NCI-H524 treated with DMSO at 0.1 percent for 48 hours (cell line): ENCODE measurements at regions not wholly inside any gene's neighbourhood (a gene's known extent, or its start where the extent isn't known, plus 50 kb on each side); places are given as distances from the start of the nearest gene placed in this dataset.

Experiments used
- DNase-seq: peaks from one replicate; lab custom pipeline; 2025; lab: John Stamatoyannopoulos, UW

DNA sequence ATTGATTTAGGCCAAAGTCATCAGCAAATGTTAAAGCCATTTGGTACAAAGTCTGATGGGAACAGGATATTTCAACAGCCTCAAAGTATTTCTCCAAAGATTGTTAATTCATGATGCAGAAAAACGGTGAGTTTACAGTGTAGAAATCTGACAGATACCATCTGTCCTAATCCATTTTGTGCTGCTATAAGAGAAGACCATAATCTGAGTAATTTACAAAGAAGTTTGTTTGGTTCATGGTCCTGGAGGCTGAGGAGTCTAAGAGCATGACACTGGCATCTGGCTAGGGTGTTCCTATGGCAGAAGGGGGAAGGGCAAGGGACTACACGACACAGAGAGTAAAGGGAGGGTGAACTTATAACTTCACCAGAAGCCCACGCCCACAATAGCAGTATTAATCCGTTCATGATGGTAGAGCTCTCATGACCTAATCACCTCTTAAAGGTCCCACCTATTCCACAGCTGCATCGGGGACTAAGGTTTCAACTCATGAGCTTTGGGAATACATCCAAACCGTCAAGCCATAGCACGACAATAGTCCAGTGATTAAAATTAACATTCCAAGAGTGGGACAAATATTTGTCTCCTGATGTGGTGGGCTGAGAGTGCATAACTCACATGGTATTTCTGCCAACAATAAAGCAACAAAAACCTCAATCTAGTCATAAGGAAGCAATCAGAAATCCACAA lies 298.6 kb upstream of the AKR1E2 start:
- DNase-seq: peak; percentile 1

DNA sequence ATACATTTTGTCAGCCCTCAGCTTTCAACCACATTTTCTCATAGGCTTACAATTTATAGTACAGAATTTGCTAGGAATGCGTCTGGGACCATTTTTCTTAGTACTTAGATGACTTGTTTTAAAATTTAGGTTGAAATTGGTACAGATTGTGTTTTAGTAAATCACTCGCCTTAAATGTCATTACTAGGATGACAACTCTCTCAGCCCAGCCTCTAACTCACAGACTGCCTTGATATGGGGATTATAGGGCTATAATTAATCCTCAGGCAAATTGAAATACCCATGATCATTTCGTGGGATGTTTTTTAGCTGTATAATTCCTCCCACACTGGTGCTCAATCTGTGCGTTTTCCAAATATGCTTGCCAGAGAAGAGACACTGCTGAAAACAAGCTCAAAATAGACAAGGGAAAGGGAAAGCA lies 299.7 kb upstream of the AKR1E2 start:
- no peak for DNase-seq

DNA sequence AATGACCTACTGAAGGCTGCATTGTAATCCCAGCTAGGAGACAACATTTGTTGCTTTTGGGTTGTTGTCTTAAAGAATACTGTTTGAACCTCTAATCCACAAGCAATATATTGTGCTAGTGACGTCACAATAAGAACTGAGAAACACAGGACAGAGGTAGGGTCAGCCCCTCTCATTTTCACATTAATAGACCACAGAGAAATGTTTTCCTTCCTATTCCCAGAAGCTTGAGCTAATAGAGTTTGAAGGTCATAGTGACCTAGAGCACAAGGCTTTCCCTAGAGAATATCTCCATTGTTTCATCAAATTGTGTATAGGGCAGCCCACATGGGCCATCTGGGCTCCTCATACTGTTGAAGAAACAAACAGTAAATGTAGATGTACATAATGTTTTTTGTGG lies 300.9 kb upstream of the AKR1E2 start:
- DNase-seq: no peak

DNA sequence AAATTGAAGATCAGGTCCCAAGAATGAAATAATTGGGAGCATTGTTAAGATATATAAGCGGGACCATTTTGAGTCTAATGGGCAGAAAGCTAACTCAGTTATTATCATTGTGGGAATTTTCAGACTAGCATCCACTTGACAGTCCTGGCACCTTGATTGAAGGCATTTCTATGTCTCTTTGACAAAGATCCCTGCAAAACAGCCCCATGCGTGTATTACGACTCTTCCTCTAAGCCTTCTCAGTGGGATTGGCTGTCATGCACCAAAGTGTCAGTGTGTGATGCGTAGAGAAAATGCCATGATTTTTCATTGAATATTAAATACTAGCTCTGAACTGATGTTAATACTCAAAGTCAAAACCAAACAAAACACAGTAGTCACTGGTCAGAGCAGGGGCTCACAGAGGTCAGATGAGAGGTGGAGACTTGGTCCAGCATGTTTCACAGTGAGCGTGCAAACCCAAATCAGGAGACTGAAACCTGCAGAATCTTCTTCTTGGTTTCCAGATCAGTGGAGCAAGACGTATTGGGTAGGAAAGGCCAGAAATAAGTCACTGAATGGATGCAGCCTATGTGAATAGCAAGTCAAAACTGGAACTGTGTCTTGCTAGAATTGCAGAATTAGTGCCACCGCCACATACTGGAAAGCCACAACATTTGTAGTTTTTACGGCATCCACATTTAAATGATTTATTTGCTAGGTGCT lies 303.6 kb upstream of the AKR1E2 start:
- DNase-seq: no peak

DNA sequence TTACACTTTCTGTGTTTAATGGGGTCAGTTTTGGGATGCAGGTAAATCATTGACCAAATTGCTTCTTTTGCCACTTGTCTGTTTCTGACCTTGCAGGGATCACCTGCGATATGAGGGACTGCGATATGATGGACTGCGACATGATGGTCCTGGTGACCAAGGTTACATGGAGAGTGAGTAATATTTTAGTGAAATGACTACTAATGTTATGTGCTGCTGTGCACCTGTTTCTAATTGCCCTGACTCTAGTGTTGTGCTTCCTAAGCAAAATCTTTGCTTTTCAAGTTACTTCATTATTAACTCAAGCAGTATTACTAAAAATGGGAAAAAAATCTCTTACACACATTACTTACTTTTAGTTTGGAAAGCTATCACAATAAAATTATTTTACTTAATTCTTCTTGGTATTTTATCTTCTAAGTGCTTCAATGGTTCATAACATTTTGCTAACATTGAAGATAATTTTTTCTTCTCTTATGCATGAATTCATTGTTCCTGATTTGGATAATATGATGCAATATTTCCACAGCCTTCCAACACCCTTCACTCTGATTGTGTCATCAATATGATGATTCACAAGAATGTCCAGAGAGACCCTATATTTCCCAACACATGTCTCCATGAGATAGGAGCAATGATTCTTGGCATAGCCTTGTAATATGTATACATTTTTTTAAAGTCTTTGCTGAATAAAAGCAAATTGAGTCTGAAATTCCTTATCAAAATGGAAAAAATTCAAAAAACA lies 306.2 kb upstream of the AKR1E2 start:
- DNase-seq: no peak

DNA sequence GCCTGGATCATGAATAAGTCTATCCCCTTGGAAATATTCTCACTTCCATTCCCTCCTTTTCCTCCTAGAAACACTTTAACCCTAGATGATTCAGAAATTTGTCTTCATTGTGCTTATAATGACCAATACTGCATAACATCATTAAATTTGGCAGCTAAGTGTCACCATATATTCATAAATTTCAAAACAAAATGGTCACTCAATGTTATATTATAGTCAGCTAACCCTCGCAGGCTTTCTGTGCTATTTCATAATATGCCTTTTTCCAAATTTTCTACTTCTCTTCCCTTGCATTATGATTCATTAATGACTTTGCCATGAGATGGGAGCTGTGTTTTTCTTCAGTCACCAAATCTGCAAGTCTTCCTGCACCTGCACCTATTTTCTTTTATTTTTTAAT lies 308.3 kb upstream of the AKR1E2 start:
- DNase-seq: no peak

DNA sequence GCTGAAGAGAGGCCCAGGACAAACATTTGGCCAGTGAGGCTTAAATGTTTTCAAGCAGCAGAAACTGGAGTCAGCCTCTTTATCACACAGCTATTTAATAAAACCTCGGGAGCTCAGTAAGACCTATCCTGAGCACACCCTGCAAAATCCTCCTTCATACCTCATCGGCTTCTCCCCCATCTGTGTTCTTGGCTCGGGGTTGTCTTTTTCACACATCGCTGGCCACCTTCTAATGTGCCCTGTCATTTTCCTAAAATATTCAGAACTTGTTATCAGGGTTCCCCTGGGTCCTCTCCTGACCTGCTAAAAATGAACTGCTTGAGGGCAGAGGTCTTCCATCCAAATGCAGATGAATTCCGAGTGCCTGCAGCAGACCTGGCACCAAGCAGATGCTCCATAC lies 310.3 kb upstream of the AKR1E2 start:
- DNase-seq: peak; percentile 2

DNA sequence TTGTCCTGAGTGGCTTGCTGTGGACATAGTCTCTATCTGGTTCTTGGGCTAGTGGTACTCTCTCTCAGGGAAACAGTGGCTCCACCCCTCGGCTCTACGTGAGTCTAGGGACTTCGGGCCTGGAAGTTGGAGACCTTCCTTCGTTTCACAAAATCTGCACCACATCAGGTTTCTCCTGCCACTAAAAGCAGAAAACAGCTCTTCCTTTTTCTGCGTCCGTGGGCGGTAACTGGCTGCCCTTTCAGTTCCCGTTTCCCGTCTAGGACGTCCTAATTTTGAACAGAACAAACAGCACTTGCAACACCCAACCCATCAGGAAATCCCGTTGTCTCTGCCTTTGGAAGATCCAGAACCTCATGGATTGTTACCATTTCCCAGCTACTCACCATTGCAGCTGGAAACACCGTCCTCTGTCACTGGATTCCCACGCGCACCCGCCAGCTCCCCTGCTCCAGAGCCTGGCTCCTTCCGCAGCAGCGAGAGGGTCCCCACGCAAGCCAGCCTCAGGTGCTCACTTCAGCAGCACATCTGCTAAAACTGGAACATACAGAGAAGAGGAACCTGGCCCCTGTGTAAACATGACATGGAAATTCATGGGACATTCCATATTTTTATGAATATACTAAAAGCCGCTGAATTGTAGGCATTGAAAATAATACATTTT lies 311.4 kb upstream of the AKR1E2 start:
- DNase-seq: no peak

DNA sequence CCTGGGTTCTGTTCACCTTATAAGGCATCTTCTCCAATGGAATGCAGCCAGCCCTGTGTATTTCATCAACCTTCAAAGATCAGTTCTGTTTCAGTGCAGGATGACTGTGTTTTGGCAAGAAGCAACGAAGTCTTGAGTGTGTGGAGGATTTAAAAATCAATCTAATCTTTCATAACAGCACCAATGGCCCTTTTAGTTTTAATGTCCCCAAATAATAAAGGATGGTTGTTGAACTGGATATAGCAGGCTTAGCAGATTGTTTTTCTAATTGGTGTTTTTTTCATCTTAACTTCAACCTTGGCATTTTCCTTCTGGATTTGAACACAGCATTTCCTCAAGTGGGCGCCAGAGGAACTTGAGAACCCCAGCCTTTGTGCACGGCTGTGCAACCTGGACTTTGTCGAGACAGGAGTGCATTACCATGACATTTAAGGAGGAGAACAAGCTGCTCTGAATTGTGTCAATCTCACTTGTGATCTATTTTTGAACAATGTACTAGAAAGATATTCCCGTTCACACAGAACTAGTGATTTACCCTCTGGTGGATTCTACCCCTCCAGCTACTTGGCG lies 313.3 kb upstream of the AKR1E2 start:
- no peak for DNase-seq

DNA sequence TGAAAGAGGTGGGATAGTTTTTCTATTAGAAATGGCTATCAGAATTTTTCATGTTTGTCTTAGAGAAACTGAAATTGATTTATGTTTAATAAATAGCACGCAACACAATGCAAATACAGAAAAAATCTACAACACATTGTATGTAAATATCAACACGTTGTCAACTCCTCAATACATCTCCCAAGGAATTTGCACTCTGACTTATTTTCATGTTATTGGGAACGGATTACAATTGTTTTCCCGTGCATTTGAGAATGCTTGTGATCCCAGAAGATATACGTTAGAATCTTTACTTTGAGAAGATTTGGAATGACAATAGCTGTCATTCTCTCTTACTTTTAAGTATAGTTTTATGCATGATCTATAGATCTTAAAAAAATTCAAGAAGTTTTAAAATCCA lies 313.8 kb upstream of the AKR1E2 start:
- DNase-seq: no peak

DNA sequence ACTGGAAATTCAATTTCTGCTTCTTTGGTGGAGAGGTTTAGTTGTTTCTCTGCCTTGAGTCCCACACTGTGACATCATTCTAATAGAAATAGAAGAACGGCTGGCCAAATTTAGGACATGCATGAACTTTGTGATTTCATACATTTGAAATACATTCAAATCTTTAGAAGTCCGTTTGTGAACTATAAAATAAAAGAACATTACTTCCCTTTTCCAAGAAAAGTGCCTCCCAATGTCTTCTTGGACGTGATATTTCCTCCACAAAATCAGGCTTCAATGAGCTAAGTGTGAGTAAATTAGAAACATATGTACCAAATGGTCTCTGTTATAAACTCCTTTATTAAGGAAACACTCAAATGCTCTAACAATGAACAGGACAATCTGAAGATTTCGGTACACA lies 314.5 kb upstream of the AKR1E2 start:
- DNase-seq: no peak

DNA sequence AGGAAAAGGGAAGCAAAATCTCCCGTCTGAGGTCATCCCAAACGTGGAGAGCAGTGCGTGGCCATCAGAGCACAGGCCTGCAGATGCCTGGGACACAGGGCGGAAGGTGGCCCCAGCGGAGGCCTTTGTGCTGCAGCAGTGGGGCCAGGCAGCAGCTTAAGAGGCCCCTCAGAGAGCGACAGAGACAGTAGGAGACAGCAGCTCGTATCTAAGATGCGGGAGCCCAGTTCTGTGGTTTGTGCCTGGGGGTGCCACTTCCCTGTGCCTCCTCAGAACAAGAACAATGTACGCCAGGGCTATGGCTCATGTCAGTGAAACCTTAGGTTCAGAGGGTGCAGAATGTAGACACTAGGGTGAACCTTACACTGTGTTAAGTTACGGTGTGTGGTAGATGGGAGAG lies 316.6 kb upstream of the AKR1E2 start:
- no peak for DNase-seq

DNA sequence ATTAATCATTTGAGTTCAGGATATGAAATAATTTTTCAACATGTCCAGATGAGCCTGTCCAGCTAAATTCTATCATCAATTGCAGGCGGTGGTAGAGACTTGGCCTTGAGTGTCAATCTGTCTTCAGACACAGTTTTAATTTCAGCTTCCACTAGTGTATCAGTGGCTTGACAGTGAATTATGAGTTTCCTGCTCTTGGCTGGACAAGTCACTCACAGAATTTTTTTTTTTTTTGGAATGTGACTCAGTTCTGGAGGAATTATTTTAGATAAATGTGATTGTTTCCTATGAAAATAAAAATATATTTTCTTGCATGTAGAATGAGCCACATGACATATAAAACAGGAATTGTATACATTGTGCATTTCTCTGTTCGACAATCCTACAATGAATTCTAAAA lies 319.9 kb upstream of the AKR1E2 start:
- no peak for DNase-seq

DNA sequence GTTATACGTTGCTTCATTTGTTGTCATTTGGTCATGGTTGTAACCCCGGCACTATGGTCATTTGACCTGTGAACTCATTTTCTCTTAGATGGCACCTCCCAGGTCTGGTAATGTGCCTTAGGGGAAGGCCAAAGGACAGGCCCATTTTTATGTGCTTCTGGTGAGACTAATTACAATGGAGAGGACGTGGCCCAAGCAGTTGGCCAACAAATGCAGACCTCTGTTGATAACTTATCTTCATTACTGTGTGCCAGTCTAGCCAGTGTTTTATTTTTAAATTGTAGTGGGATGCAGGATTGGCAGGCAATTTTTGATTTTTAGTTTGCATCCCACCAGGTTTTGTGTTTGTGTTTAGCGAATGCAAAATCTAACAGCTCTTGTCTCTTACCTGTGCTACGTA lies 321.5 kb upstream of the AKR1E2 start:
- no peak for DNase-seq

DNA sequence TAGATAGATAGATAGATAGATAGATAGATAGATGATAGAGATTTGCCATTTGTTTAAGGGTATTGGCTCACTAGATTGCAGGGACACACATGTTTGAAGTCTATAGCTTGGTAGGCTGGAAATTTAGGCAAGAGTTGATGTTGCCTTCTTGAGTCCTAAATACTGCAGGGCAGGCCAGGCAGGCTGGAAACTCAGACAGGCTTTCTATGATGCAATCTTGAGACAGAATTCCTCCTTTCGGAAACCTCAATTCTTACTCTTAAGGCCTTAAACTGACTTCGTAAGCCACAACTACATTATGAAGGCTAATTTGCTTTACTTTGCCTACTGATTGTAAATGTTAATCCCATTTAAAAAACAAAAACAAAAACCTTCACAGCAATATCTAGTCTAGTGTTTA lies 322.9 kb upstream of the AKR1E2 start:
- DNase-seq: no peak

DNA sequence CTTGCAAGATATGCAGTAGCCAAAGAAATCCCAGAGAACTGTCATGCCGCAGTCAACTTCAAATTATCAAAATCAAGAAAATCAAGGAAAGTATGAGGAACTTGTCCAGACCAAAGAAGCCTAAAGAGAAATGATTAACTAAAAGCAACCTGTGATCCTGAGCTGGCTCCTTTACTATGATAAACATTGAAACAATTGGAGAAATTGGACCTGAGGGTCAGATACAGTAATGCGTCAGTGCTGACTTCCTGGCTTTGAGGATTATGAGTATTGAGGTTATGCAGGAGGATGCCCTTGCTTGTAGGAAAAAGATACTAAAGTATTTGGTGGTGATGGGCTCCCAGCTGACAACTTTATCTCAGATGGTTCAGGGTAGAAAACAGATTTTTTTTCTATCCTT lies 324.7 kb upstream of the AKR1E2 start:
- no peak for DNase-seq

DNA sequence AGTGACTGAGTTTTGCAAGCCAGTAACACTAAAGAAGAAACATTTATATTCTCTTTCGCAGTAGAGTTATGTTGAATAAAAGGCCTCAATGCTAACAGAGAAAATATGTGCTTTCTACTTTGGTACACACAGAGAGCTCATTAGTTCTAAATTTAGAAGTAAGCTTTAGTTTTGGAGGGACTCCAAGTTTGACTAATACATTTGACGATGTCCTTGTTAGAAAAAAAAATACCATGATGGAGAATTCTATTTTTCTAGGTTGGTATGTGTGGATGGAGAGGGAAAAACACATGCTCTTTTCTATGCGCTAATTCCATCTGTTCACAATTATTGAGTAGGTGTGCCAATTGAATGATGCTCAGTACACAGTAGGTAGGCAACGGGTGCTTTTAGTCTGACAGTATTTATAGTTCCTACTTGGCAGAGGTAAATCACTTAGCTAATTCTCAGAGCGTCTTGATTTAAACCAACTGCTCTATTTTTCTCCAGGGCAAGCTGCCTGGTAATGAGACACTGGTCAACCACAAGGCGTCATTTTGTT lies 327.2 kb upstream of the AKR1E2 start:
- DNase-seq: no peak

DNA sequence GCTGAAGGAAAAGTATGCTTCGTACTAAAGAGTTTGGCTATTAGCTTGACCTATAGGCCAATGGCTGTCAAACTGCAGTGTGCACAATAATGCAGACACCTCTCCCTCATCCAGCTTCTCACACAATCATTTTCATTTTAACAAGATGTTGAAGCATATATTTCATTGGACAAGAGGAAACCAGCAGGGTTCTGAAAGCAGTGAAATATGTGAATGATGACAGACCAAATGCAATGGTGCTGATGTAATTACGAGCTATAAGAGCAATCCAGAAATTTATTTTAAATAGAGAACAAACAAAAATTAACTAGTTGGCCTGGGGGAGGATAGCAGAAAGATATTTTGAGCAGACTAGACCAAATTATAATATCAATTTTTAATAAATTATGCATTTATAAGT lies 331.5 kb upstream of the AKR1E2 start:
- DNase-seq: no peak

DNA sequence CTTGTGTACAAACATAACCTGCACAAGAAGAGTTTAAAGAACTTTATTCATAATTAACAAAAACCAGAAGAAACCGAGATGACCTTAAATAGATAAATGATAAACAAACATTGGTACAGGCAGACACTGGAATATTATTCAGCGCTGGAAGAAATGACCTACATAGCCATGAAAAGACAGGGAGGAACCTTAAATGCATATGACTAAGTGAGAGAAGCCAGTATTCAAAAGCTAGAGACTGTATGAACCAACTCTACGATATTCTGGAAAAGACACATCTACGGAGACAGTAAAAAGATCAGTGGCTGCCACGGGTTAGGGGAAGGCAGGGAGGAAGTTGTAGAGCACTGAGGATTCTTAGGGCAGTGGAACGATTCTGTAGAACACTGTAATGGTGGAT lies 333.8 kb upstream of the AKR1E2 start:
- DNase-seq: no peak

DNA sequence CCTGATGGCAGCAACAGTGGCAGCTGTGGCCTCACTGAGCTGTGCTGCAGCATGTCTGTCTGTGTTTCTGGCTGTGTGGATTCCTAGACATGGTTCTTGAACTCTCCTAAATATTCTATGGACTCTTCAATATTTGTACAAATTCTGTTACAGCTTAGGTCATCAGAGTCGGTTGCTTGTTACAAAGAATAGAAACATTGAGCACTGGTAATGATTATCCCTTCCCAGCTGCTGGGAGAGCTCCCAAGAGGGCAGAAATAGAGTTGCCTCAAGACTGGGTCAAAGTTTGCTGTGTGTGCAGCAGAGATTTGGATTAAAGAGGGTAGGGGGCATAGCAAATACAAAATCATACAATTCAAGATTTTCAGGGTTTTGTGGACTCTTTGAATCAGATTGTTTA lies 337.1 kb upstream of the AKR1E2 start:
- DNase-seq: no peak

DNA sequence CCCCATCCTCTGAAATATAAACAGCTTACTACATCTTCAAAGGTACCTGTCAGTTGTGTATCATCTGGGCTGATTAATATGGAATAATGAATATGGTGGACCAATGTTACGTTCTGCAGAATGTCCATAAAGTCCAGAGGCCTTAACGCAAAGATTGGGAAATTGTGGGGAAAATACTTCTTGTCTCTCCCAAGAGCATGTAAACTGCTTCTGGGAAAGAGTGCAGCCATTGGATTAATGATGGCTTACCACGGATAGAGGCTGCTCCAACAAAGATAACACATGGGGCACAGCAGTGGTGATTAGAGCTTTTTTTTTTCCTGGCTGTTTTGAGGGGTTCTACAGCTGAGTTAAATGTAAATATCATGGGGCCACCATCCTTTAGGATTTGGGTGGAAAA lies 340.4 kb upstream of the AKR1E2 start:
- DNase-seq: no peak

DNA sequence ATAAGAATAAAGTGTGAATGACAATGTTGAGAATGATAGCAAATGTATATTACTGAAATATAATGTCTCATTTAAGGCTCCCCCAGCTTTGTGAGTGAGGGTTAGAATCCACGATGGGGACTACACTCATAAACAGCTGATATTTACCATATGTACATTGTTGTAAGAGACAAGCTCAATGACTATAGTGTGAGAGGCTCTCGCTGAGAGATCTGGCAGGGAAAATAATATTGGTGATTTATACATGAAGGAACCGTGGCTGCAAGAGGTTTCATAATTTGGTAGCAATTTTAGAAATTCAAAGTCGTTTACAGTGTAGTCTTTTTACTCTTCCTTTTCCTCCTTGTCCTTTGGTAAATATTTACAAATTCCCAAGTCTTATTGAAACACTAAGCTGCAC lies 342.2 kb upstream of the AKR1E2 start:
- DNase-seq: no peak
